GM12878 (cell line): ENCODE measurements at regions not wholly inside any gene's neighbourhood (a gene's known extent, or its start where the extent isn't known, plus 50 kb on each side); places are given as distances from the start of the nearest gene placed in this dataset.

Source experiments
- BCL3 ChIP-seq: IDR thresholded peaks from 2 replicates; pipeline ENCODE4 v1.6.1; 2011; ENCODE audit warnings: borderline replicate concordance, low read depth, mild to moderate bottlenecking, moderate library complexity, low read length; ENCODE audit not compliant: insufficient read depth, poor library complexity, severe bottlenecking
- CBX5 ChIP-seq: sonication (generic); IDR thresholded peaks from 2 replicates; pipeline ENCODE4 v1.6.1; 2016; ENCODE audit warnings: low read depth, moderate library complexity, mild to moderate bottlenecking, inconsistent platforms
- CHD2 ChIP-seq: IDR thresholded peaks from 2 replicates; pipeline ENCODE4 v1.6.1; 2011; ENCODE audit warnings: low read depth, low read length, improper control_type of control experiment, borderline replicate concordance
- ETV6 ChIP-seq, 2 experiments: fragments of 450-650 bp in 1 of 2; IDR thresholded peaks in 1 of 2; conservative IDR thresholded peaks in 1 of 2; 2 replicates each; pipeline ENCODE4 v1.6.1; 2014; ENCODE audit warnings: antibody characterized with exemption in 1 of 2, borderline replicate concordance in 1 of 2, low read depth in 1 of 2, mild to moderate bottlenecking in 1 of 2, moderate library complexity in 1 of 2
- IRF5 ChIP-seq: fragments of 450-650 bp; IDR thresholded peaks from 2 replicates; pipeline ENCODE4 v1.6.1; 2017; ENCODE audit warnings: borderline replicate concordance
- NFIC ChIP-seq: IDR thresholded peaks from 2 replicates; pipeline ENCODE4 v1.6.1; 2012; ENCODE audit warnings: low read depth, mild to moderate bottlenecking, inconsistent platforms, low read length, moderate library complexity
- NFYB ChIP-seq: IDR thresholded peaks from 2 replicates; pipeline ENCODE4 v1.6.1; 2011; ENCODE audit warnings: low read depth, mild to moderate bottlenecking, low read length, improper control_type of control experiment, moderate library complexity; ENCODE audit not compliant: insufficient read depth
- PAX5 ChIP-seq: IDR thresholded peaks from 2 replicates; pipeline ENCODE4 v1.6.1; 2011; ENCODE audit warnings: low read depth, low read length, borderline replicate concordance
- PAX8 ChIP-seq: fragments of 450-650 bp; IDR thresholded peaks from 2 replicates; pipeline ENCODE4 v1.6.1; 2017; ENCODE audit warnings: mild to moderate bottlenecking, moderate library complexity
- TARDBP ChIP-seq: IDR thresholded peaks from 2 replicates; pipeline ENCODE4 v1.6.1; 2016; ENCODE audit warnings: borderline replicate concordance
- YY1 ChIP-seq: IDR thresholded peaks from 2 replicates; pipeline ENCODE4 v1.6.1; 2011; ENCODE audit warnings: low read depth, mild to moderate bottlenecking, low read length
- ZBED1 ChIP-seq: IDR thresholded peaks from 2 replicates; pipeline ENCODE4 v1.6.1; 2016; ENCODE audit warnings: borderline replicate concordance
- ZBTB40 ChIP-seq: fragments of 450-650 bp; IDR thresholded peaks from 2 replicates; pipeline ENCODE4 v1.6.1; 2016; ENCODE audit warnings: mild to moderate bottlenecking, moderate library complexity, borderline replicate concordance
- TF ChIP-seq, protein P1 (sequence below): IDR thresholded peaks from 2 replicates; pipeline ENCODE4 v1.6.1; 2012; ENCODE audit warnings: mild to moderate bottlenecking, low read depth, low read length
- TF ChIP-seq, protein P2 (sequence below), 3 experiments: IDR thresholded peaks in 2 of 3; conservative IDR thresholded peaks in 1 of 3; 2 replicates each; pipeline ENCODE4 v1.5.1; 2011; ENCODE audit warnings: low read depth in 3 of 3, low read length in 3 of 3, mild to moderate bottlenecking in 3 of 3, control low read depth in 2 of 3, moderate library complexity in 2 of 3, inconsistent platforms in 1 of 3, mixed read lengths in 1 of 3; ENCODE audit not compliant: control insufficient read depth in 2 of 3, insufficient read depth in 1 of 3; ENCODE audit errors: extremely low read depth in 1 of 3

DNA sequence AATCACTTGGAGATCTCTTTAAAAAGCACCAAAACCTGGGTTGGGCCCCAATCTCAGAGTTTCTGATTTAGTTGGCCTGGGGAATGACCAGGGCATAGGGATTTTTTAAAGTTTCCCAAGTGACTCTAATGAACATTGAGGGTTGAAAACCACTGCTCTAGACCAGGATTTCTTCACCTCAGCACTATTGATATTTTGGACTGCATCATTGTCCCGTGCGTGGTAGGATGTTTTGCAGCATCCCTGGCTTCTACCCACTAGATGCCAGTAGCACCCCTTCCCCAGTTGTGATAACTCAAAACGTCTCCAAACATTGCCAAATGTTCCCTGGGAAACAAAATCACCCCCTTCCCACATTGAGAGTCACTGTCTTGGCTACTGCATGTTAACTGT is 61.8 kb downstream of the ATXN3L start (continued):
- TF ChIP-seq, protein P1, sequence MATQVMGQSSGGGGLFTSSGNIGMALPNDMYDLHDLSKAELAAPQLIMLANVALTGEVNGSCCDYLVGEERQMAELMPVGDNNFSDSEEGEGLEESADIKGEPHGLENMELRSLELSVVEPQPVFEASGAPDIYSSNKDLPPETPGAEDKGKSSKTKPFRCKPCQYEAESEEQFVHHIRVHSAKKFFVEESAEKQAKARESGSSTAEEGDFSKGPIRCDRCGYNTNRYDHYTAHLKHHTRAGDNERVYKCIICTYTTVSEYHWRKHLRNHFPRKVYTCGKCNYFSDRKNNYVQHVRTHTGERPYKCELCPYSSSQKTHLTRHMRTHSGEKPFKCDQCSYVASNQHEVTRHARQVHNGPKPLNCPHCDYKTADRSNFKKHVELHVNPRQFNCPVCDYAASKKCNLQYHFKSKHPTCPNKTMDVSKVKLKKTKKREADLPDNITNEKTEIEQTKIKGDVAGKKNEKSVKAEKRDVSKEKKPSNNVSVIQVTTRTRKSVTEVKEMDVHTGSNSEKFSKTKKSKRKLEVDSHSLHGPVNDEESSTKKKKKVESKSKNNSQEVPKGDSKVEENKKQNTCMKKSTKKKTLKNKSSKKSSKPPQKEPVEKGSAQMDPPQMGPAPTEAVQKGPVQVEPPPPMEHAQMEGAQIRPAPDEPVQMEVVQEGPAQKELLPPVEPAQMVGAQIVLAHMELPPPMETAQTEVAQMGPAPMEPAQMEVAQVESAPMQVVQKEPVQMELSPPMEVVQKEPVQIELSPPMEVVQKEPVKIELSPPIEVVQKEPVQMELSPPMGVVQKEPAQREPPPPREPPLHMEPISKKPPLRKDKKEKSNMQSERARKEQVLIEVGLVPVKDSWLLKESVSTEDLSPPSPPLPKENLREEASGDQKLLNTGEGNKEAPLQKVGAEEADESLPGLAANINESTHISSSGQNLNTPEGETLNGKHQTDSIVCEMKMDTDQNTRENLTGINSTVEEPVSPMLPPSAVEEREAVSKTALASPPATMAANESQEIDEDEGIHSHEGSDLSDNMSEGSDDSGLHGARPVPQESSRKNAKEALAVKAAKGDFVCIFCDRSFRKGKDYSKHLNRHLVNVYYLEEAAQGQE = no peak
- no peak for TF ChIP-seq BCL3
- no peak for TF ChIP-seq PAX8
- TF ChIP-seq PAX5 = peak; percentile 58; the same call in 1 of the 2 replicates
- TF ChIP-seq YY1 = no peak
- TF ChIP-seq ZBTB40 = no peak
- no peak; a peak in 1 of 4 replicates for TF ChIP-seq ETV6 (conservative IDR thresholded peaks at IDR 0.05 in 1 of 2, IDR thresholded peaks at IDR 0.05 in 1 of 2; ENCODE audit: borderline replicate concordance in 1 of 2, low read depth in 1 of 2)
- 0 out of 2 replicates have a peak, but pooled peaks have one; percentile 51 for TF ChIP-seq ZBED1
- no peak; the same call in 1 of the 2 replicates for TF ChIP-seq CBX5
- no peak for TF ChIP-seq NFYB
- TF ChIP-seq TARDBP = no peak
- peak; percentile 76; the same call in 1 of the 2 replicates for TF ChIP-seq NFIC
- TF ChIP-seq CHD2 = no peak
- TF ChIP-seq, protein P2, sequence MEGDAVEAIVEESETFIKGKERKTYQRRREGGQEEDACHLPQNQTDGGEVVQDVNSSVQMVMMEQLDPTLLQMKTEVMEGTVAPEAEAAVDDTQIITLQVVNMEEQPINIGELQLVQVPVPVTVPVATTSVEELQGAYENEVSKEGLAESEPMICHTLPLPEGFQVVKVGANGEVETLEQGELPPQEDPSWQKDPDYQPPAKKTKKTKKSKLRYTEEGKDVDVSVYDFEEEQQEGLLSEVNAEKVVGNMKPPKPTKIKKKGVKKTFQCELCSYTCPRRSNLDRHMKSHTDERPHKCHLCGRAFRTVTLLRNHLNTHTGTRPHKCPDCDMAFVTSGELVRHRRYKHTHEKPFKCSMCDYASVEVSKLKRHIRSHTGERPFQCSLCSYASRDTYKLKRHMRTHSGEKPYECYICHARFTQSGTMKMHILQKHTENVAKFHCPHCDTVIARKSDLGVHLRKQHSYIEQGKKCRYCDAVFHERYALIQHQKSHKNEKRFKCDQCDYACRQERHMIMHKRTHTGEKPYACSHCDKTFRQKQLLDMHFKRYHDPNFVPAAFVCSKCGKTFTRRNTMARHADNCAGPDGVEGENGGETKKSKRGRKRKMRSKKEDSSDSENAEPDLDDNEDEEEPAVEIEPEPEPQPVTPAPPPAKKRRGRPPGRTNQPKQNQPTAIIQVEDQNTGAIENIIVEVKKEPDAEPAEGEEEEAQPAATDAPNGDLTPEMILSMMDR (IDR thresholded peaks at IDR 0.05 in 2 of 3, conservative IDR thresholded peaks at IDR 0.05 in 1 of 3; ENCODE audit: control insufficient read depth in 2 of 3, extremely low read depth in 1 of 3, insufficient read depth in 1 of 3, low read depth in 3 of 3, low read length in 3 of 3) = peak; percentile 19 to 44 (median 34); a peak in 4 of 6 replicates
- no peak for TF ChIP-seq IRF5
